H1 (cell line): ENCODE measurements at regions not wholly inside any gene's neighbourhood (a gene's known extent, or its start where the extent isn't known, plus 50 kb on each side); places are given as distances from the start of the nearest gene placed in this dataset.

Source experiments
- CTCF ChIA-PET: fragments of 300-600 bp; sonication (Branson Sonifier 250); formaldehyde crosslinking; loops from one replicate; lab custom pipeline; 2021; ENCODE audit not compliant: partially characterized antibody; lab: Charles Lee
- POLR2A ChIA-PET: fragments of 300-600 bp; sonication (Branson Sonifier 250); formaldehyde crosslinking; loops from one replicate; lab custom pipeline; 2021; ENCODE audit warnings: inconsistent platforms; ENCODE audit not compliant: partially characterized antibody; lab: Charles Lee
- DNase-seq, 2 experiments: peaks; one replicate each; pipeline versions ENCODE4 v3.0.0 to v3.0.0-alpha.2; 2010 to 2022; ENCODE audit warnings: low spot score in 2 of 2, low read depth in 1 of 2, mixed read lengths in 1 of 2
- FAIRE-seq: peaks from 2 replicates; lab custom pipeline; 2011; peaks lifted over from hg19 to GRCh38; lab: Jason Lieb, UNC
- H2AFZ ChIP-seq: 2 replicates; pipeline ENCODE4 v1.8.1; 2012; ENCODE audit warnings: low read length, inconsistent platforms
- H2AK5ac ChIP-seq: 2 replicates; pipeline ENCODE4 v1.6.1; 2013; ENCODE audit warnings: low read depth, low read length
- H2BK120ac ChIP-seq: replicated peaks from 2 replicates; pipeline ENCODE3; 2013; ENCODE audit warnings: low read depth, low read length, inconsistent platforms
- H2BK12ac ChIP-seq: 2 replicates; pipeline ENCODE4 v1.6.1; 2013; ENCODE audit warnings: low read depth, low read length
- H2BK15ac ChIP-seq: 2 replicates; pipeline ENCODE4 v1.6.1; 2013; ENCODE audit warnings: low read length
- H2BK20ac ChIP-seq: 2 replicates; pipeline ENCODE4 v1.6.1; 2013; ENCODE audit warnings: low read length
- H2BK5ac ChIP-seq: 2 replicates; pipeline ENCODE4 v1.6.1; 2013; ENCODE audit warnings: low read depth, low read length
- H3K14ac ChIP-seq: 2 replicates; pipeline ENCODE4 v1.6.1; 2013; ENCODE audit warnings: inconsistent platforms; ENCODE audit not compliant: insufficient read length
- H3K18ac ChIP-seq: 2 replicates; pipeline ENCODE4 v1.6.1; 2013; ENCODE audit warnings: low read length; ENCODE audit errors: extremely low read depth
- H3K23ac ChIP-seq: 2 replicates; pipeline ENCODE4 v1.6.1; 2013; ENCODE audit warnings: inconsistent platforms; ENCODE audit not compliant: insufficient read length
- H3K23me2 ChIP-seq: 2 replicates; pipeline ENCODE4 v1.6.1; 2013; ENCODE audit warnings: low read depth, low read length
- H3K27ac ChIP-seq: 2 replicates; pipeline ENCODE4 v1.6.1; 2011; ENCODE audit warnings: low read depth, low read length, inconsistent platforms
- H3K27me3 ChIP-seq, 4 experiments: replicated peaks in 1 of 4; 1 replicate in 1 of 4; 2 replicates in 3 of 4; pipeline versions ENCODE4 v1.6.1 to v1.8.1; 2011 to 2013; ENCODE audit warnings: low read length in 3 of 4, mild to moderate bottlenecking in 3 of 4, inconsistent platforms in 2 of 4, mixed read lengths in 2 of 4, moderate library complexity in 1 of 4; ENCODE audit not compliant: control insufficient read depth in 3 of 4, insufficient read depth in 3 of 4; ENCODE audit errors: extremely low read depth in 1 of 4
- H3K36me3 ChIP-seq, 4 experiments: 2 replicates each; pipeline versions ENCODE4 v1.6.1 to v1.8.1; 2011 to 2013; ENCODE audit warnings: mild to moderate bottlenecking in 4 of 4, low read length in 3 of 4, moderate library complexity in 2 of 4, control low read depth in 1 of 4, inconsistent platforms in 1 of 4; ENCODE audit not compliant: insufficient read depth in 4 of 4, control insufficient read depth in 2 of 4
- H3K4ac ChIP-seq: replicated peaks from 2 replicates; pipeline ENCODE3; 2013; ENCODE audit warnings: low read length, low read depth, mixed read lengths, inconsistent platforms; ENCODE audit not compliant: insufficient read length
- H3K4me1 ChIP-seq, 4 experiments: replicated peaks in 1 of 4; 1 replicate in 1 of 4; 2 replicates in 3 of 4; pipeline versions ENCODE4 v1.6.1 to v1.8.1; 2011 to 2013; ENCODE audit warnings: low read length in 3 of 4, inconsistent platforms in 2 of 4, mixed read lengths in 1 of 4; ENCODE audit not compliant: insufficient read depth in 4 of 4, control insufficient read depth in 3 of 4
- H3K4me2 ChIP-seq, 2 experiments: 2 replicates each; pipeline versions ENCODE4 v1.6.1 to v1.8.1; 2011 to 2013; ENCODE audit warnings: low read depth in 2 of 2, low read length in 2 of 2, control low read depth in 1 of 2, inconsistent platforms in 1 of 2, mild to moderate bottlenecking in 1 of 2; ENCODE audit not compliant: insufficient read depth in 1 of 2
- H3K4me3 ChIP-seq, 4 experiments: fragments of 200-600, 300-600 bp in 1 of 4; sonication (generic), shearing (Covaris generic), sonication (Bioruptor Twin) in 1 of 4; 2 replicates each; pipeline versions ENCODE4 v1.5.1 to v1.8.1; 2011 to 2016; ENCODE audit warnings: low read length in 4 of 4, low read depth in 3 of 4, control low read depth in 2 of 4, inconsistent platforms in 2 of 4, mild to moderate bottlenecking in 2 of 4, mixed read lengths in 1 of 4, moderate library complexity in 1 of 4; ENCODE audit not compliant: insufficient read depth in 2 of 4; ENCODE audit errors: extremely low read depth in 1 of 4
- H3K56ac ChIP-seq: replicated peaks from 2 replicates; pipeline ENCODE3; 2013; ENCODE audit warnings: low read depth, mild to moderate bottlenecking, mixed read lengths, low read length, inconsistent platforms; ENCODE audit not compliant: insufficient read length
- H3K79me1 ChIP-seq: 2 replicates; pipeline ENCODE4 v1.6.1; 2013; ENCODE audit warnings: low read depth, low read length, control low read depth
- H3K79me2 ChIP-seq, 2 experiments: 2 replicates each; pipeline versions ENCODE4 v1.6.1 to v1.8.1; 2012 to 2013; ENCODE audit warnings: low read length in 2 of 2, mild to moderate bottlenecking in 2 of 2, inconsistent platforms in 1 of 2; ENCODE audit not compliant: insufficient read depth in 2 of 2, control insufficient read depth in 1 of 2
- H3K9ac ChIP-seq, 4 experiments: replicated peaks in 1 of 4; 1 replicate in 1 of 4; 2 replicates in 3 of 4; pipeline versions ENCODE4 v1.6.1 to v1.8.1; 2011 to 2013; ENCODE audit warnings: low read depth in 3 of 4, low read length in 3 of 4, control low read depth in 2 of 4, mild to moderate bottlenecking in 2 of 4, moderate library complexity in 2 of 4, inconsistent platforms in 1 of 4; ENCODE audit errors: extremely low read depth in 1 of 4
- H3K9me3 ChIP-seq, 2 experiments: 2 replicates each; pipeline versions ENCODE4 v1.6.1 to v1.8.1; 2012 to 2013; ENCODE audit warnings: mild to moderate bottlenecking in 2 of 2, moderate library complexity in 2 of 2, control low read depth in 1 of 2, inconsistent platforms in 1 of 2, low read depth in 1 of 2, low read length in 1 of 2, mixed read lengths in 1 of 2; ENCODE audit not compliant: insufficient read depth in 2 of 2
- H4K20me1 ChIP-seq, 2 experiments: replicated peaks in 1 of 2; 2 replicates each; pipeline versions ENCODE3 to v1.8.1; 2011 to 2013; ENCODE audit warnings: inconsistent platforms in 2 of 2, low read length in 2 of 2, mild to moderate bottlenecking in 1 of 2; ENCODE audit not compliant: insufficient read depth in 2 of 2, control insufficient read depth in 1 of 2
- H4K5ac ChIP-seq: 2 replicates; pipeline ENCODE4 v1.6.1; 2013; ENCODE audit warnings: low read length, low read depth, mixed read lengths, inconsistent platforms; ENCODE audit not compliant: insufficient read length
- H4K8ac ChIP-seq: 2 replicates; pipeline ENCODE4 v1.8.0; 2013; ENCODE audit warnings: mild to moderate bottlenecking, moderate library complexity, low read length, inconsistent platforms; ENCODE audit not compliant: insufficient read depth; ENCODE audit errors: extremely low read depth
- H4K91ac ChIP-seq: replicated peaks from 2 replicates; pipeline ENCODE3; 2013; ENCODE audit warnings: low read length, mixed read lengths, inconsistent platforms; ENCODE audit not compliant: insufficient read length
- ATF2 ChIP-seq: IDR thresholded peaks from 2 replicates; pipeline ENCODE4 v1.6.1; 2012; ENCODE audit warnings: low read length, inconsistent platforms
- BACH1 ChIP-seq: IDR thresholded peaks from 2 replicates; pipeline ENCODE4 v1.6.1; 2012; ENCODE audit warnings: low read length, improper control_type of control experiment
- FOSL1 ChIP-seq: IDR thresholded peaks from 2 replicates; pipeline ENCODE4 v1.6.1; 2011; ENCODE audit warnings: mild to moderate bottlenecking, low read depth, low read length, moderate library complexity; ENCODE audit not compliant: insufficient read depth
- GTF2F1 ChIP-seq: IDR thresholded peaks from 2 replicates; pipeline ENCODE4 v1.6.1; 2012; ENCODE audit warnings: low read depth, low read length, improper control_type of control experiment, borderline replicate concordance
- HDAC2 ChIP-seq, 2 experiments: fragments of 300-600 bp in 1 of 2; sonication (generic) in 1 of 2; IDR thresholded peaks; 2 replicates each; pipeline ENCODE4 v1.6.1; 2011 to 2012; ENCODE audit warnings: low read depth in 2 of 2, low read length in 2 of 2, mild to moderate bottlenecking in 2 of 2, moderate library complexity in 2 of 2, borderline replicate concordance in 1 of 2, inconsistent platforms in 1 of 2
- HDAC6 ChIP-seq: IDR thresholded peaks from one replicate; pipeline ENCODE4 v1.7.1; 2012; ENCODE audit warnings: low read depth, mild to moderate bottlenecking, inconsistent platforms, low read length, moderate library complexity
- JUND ChIP-seq: IDR thresholded peaks from 2 replicates; pipeline ENCODE4 v1.6.1; 2011; ENCODE audit warnings: mild to moderate bottlenecking, improper control_type of control experiment, low read length
- KDM4A ChIP-seq: IDR thresholded peaks from one replicate; pipeline ENCODE4 v1.7.1; 2012; ENCODE audit warnings: low read depth, mild to moderate bottlenecking, moderate library complexity, low read length, inconsistent platforms; ENCODE audit not compliant: severe bottlenecking
- KDM5A ChIP-seq: fragments of 200-600 bp; IDR thresholded peaks from 2 replicates; pipeline ENCODE4 v1.7.1; 2012; ENCODE audit warnings: mild to moderate bottlenecking, low read length, inconsistent platforms, mixed read lengths
- POU5F1 ChIP-seq: IDR thresholded peaks from 2 replicates; pipeline ENCODE4 v1.6.1; 2011; ENCODE audit warnings: low read depth, mild to moderate bottlenecking, low read length, moderate library complexity
- RBBP5 ChIP-seq: IDR thresholded peaks from 2 replicates; pipeline ENCODE4 v1.7.1; 2012; ENCODE audit warnings: low read depth, mild to moderate bottlenecking, inconsistent platforms, low read length, moderate library complexity, borderline replicate concordance
- SIX5 ChIP-seq: IDR thresholded peaks from 2 replicates; pipeline ENCODE4 v1.6.1; 2011; ENCODE audit warnings: mild to moderate bottlenecking, low read depth, low read length
- SP2 ChIP-seq: IDR thresholded peaks from 2 replicates; pipeline ENCODE4 v1.6.1; 2012; ENCODE audit warnings: mild to moderate bottlenecking, low read length, inconsistent platforms
- TAF1 ChIP-seq: IDR thresholded peaks from 2 replicates; pipeline ENCODE4 v1.6.1; 2011; ENCODE audit warnings: mild to moderate bottlenecking, low read depth, low read length
- WGBS, 2 experiments: shearing (Covaris generic) in 1 of 2; methylation state at CpG; one replicate each; pipeline versions ENCODE4 v1.1.6 to v1.1.7; 2013 to 2015; ENCODE audit warnings: low lambda C conversion rate in 2 of 2, mixed read lengths in 2 of 2, inconsistent platforms in 1 of 2, low coverage in 1 of 2, missing lambda C conversion rate in 1 of 2; ENCODE audit not compliant: insufficient replicate concordance in 2 of 2, insufficient coverage in 1 of 2, insufficient read length in 1 of 2; ENCODE audit errors: extremely low coverage in 1 of 2, missing lambda C conversion rate in 1 of 2; 5-methylcytosine and 5-hydroxymethylcytosine counted together

- Histone ChIP-seq H3K9me3 (no peaks in the 10 kb centered on the region), H3K27me3 (no peaks in the 10 kb centered on the region), H3K4me3 (no peak overlapping the region), H2BK20ac (no peak overlapping the region), H2AK5ac (no peak overlapping the region), H3K9ac (no peak overlapping the region), H3K36me3 (no peaks in the 10 kb centered on the region), H4K5ac (no peak overlapping the region), H3K79me1 (no peaks in the 10 kb centered on the region), H3K56ac (no peak overlapping the region), H2BK120ac (no peak overlapping the region), H2BK12ac (no peak overlapping the region), H2BK15ac (no peak overlapping the region), H3K23ac (no peak overlapping the region), H2AFZ (no peak overlapping the region), H3K14ac (no peak overlapping the region), H3K4me1 (peaks cover 0 to 4% (median 0%) of the 10 kb centered on the region in 4 experiments; a peak in 1 of 7 replicates), H3K23me2 (no peaks in the 10 kb centered on the region), H3K4me2 (no peak overlapping the region), H2BK5ac (no peak overlapping the region), H4K91ac (no peak overlapping the region), H3K27ac (no peak overlapping the region), H4K8ac (no peak overlapping the region), H3K79me2 (no peaks in the 10 kb centered on the region), H3K18ac (no peak overlapping the region), H4K20me1 (no peaks in the 10 kb centered on the region), H3K4ac (no peak overlapping the region)
- 81% methylated on average over 3 of the region's 3 CpGs; no CpG with 5 or more reads in 1 of the 2 experiments for WGBS, 2 experiments
- no peak for FAIRE-seq
- ChIA-PET CTCF (no interaction called here), POLR2A (no interaction called here)
- no peak for DNase-seq
- TF ChIP-seq RBBP5 = no peak
- TF ChIP-seq KDM5A = no peak
- no peak for TF ChIP-seq BACH1
- TF ChIP-seq TAF1 = no peak
- TF ChIP-seq POU5F1 = no peak
- no peak for TF ChIP-seq GTF2F1
- no peak for TF ChIP-seq ATF2
- TF ChIP-seq JUND = no peak
- TF ChIP-seq HDAC6 = no peak
- no peak for TF ChIP-seq SIX5
- no peak for TF ChIP-seq KDM4A
- TF ChIP-seq SP2 = no peak
- no peak for TF ChIP-seq HDAC2 (IDR thresholded peaks at IDR 0.05; ENCODE audit: borderline replicate concordance in 1 of 2, low read depth in 2 of 2, low read length in 2 of 2)
- no peak for TF ChIP-seq FOSL1
Measured at GRCh38 chr13:73622381-73622780, 511.8 kb downstream of the KLF12 start.
